ENCODE measurements at regions not wholly inside any gene's neighbourhood (a gene's known extent, or its start where the extent isn't known, plus 50 kb on each side); places are given as distances from the start of the nearest gene placed in this dataset.

DNA sequence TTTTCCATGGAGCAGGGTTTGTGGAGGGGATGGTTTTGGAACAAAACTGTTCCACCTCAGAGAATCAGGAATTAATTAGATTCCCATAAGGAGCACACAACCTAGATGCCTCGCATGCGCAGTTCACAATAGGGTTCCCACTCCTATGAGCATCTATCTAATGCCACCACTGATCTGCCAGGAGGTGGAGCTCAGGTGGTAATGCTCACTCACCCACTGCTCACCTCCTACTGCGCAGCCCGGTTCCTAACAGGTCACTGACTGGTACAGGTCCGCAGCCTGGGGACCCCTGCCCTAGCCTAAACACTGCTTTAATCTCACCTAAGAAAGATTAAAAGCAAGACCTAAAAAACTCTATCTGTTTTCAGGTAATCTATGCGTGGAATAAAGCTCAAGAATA lies 553.0 kb downstream of the JRKL start:
- Histone ChIP-seq H3K9me3 (ENCODE audit: control extremely low read depth in 1 of 5, control insufficient read depth in 4 of 5, insufficient read depth in 2 of 5, low read depth in 1 of 5, low read length in 4 of 5) (no peaks in the 10 kb centered on the region), H3K4me1 (ENCODE audit: control extremely low read depth in 1 of 4, control insufficient read depth in 4 of 4, insufficient read depth in 4 of 4, low read length in 3 of 4) (no peaks in the 10 kb centered on the region), H3K36me3 (ENCODE audit: control insufficient read depth in 4 of 4, insufficient read depth in 4 of 4, low read length in 3 of 4) (no peaks in the 10 kb centered on the region), H3K27me3 (replicated peaks in 2 of 5; ENCODE audit: control insufficient read depth in 4 of 5, insufficient read depth in 5 of 5, low read length in 4 of 5) (no peaks in the 10 kb centered on the region), H3K4me3 (ENCODE audit: control insufficient read depth in 1 of 7, extremely low read depth in 1 of 7, insufficient read depth in 4 of 7, low read depth in 2 of 7, low read length in 6 of 7) (no peak overlapping the region), H3K27ac (ENCODE audit: insufficient read depth in 1 of 2, low read depth in 1 of 2, low read length in 2 of 2, poor library complexity in 1 of 2, severe bottlenecking in 2 of 2) (no peak overlapping the region)
- WGBS (ENCODE audit: insufficient coverage), result 83% methylated on average over 2 of the region's 6 CpGs
- DNase-seq, result no peak
- POLR2A ChIA-PET, result no interaction called here
- CTCF ChIA-PET, result no interaction called here

GRCh38 chr11:96943970-96944369 lies 554.2 kb downstream of the JRKL start:
- no peaks in the 10 kb centered on the region for H3K9me3 ChIP-seq (ENCODE audit: control extremely low read depth in 1 of 5, control insufficient read depth in 4 of 5, insufficient read depth in 2 of 5, low read depth in 1 of 5, low read length in 4 of 5)
- no CpG with 5 or more reads among the region's 1 CpG for WGBS (ENCODE audit: insufficient coverage)
- no peaks in the 10 kb centered on the region for H3K27me3 ChIP-seq (replicated peaks in 2 of 5; ENCODE audit: control insufficient read depth in 4 of 5, insufficient read depth in 5 of 5, low read length in 4 of 5)
- H3K36me3 ChIP-seq (ENCODE audit: control insufficient read depth in 4 of 4, insufficient read depth in 4 of 4, low read length in 3 of 4), result no peaks in the 10 kb centered on the region
- H3K4me3 ChIP-seq (ENCODE audit: control insufficient read depth in 1 of 7, extremely low read depth in 1 of 7, insufficient read depth in 4 of 7, low read depth in 2 of 7, low read length in 6 of 7), result no peak overlapping the region
- CTCF ChIA-PET, result no interaction called here
- POLR2A ChIA-PET, result no interaction called here
- no peak for DNase-seq
- H3K4me1 ChIP-seq (ENCODE audit: control extremely low read depth in 1 of 4, control insufficient read depth in 4 of 4, insufficient read depth in 4 of 4, low read length in 3 of 4), result no peaks in the 10 kb centered on the region
- H3K27ac ChIP-seq (ENCODE audit: insufficient read depth in 1 of 2, low read depth in 1 of 2, low read length in 2 of 2, poor library complexity in 1 of 2, severe bottlenecking in 2 of 2), result no peak overlapping the region

DNA sequence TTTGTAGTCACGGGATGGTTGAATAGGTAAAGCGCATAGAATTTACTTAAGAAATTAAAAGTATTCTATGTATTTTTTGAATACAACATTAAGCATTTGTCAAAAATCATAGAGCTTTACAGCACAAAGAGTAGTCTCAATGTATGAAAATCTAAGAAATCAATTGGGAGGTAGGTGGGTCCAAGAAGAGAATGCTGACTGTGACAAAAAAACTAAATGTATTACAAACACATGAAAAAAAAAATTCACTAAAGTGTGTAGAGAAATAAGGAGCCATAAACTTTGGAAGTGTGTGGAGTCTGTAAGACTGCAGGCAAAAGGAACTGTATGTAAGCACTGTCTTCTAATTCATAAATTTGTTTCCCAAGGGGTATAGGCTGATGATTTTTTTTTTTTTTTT lies 558.3 kb downstream of the JRKL start:
- Histone ChIP-seq H3K27ac (ENCODE audit: insufficient read depth in 1 of 2, low read depth in 1 of 2, low read length in 2 of 2, poor library complexity in 1 of 2, severe bottlenecking in 2 of 2) (no peak overlapping the region), H3K27me3 (replicated peaks in 2 of 5; ENCODE audit: control insufficient read depth in 4 of 5, insufficient read depth in 5 of 5, low read length in 4 of 5) (no peaks in the 10 kb centered on the region), H3K36me3 (ENCODE audit: control insufficient read depth in 4 of 4, insufficient read depth in 4 of 4, low read length in 3 of 4) (no peaks in the 10 kb centered on the region), H3K9me3 (ENCODE audit: control extremely low read depth in 1 of 5, control insufficient read depth in 4 of 5, insufficient read depth in 2 of 5, low read depth in 1 of 5, low read length in 4 of 5) (no peaks in the 10 kb centered on the region), H3K4me3 (ENCODE audit: control insufficient read depth in 1 of 7, extremely low read depth in 1 of 7, insufficient read depth in 4 of 7, low read depth in 2 of 7, low read length in 6 of 7) (no peak overlapping the region), H3K4me1 (ENCODE audit: control extremely low read depth in 1 of 4, control insufficient read depth in 4 of 4, insufficient read depth in 4 of 4, low read length in 3 of 4) (no peaks in the 10 kb centered on the region)
- no CpG with 5 or more reads among the region's 2 CpGs for WGBS (ENCODE audit: insufficient coverage)
- ChIA-PET CTCF (no interaction called here), POLR2A (no interaction called here)
- no peak for DNase-seq

DNA sequence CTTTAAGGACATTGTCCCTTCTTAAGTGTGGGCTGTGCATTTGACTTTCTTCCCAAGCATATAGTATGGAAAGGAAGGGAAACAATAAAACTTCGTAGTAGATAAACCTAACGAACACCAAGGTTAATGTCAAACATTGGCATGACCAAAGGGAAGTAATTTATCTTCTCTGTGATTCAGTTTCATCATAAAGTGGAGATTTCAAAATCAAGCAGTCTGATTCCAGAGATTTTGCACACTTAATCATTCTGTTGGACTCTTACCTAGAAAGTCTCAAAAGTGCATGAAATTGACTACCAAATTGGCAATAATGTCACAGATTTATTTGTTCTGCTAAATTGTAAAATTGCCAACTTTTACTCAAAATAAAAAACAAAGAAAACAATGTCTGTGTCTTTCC lies 559.7 kb downstream of the JRKL start:
- Histone ChIP-seq H3K36me3 (ENCODE audit: control insufficient read depth in 4 of 4, insufficient read depth in 4 of 4, low read length in 3 of 4) (no peaks in the 10 kb centered on the region), H3K9me3 (ENCODE audit: control extremely low read depth in 1 of 5, control insufficient read depth in 4 of 5, insufficient read depth in 2 of 5, low read depth in 1 of 5, low read length in 4 of 5) (no peaks in the 10 kb centered on the region), H3K4me3 (ENCODE audit: control insufficient read depth in 1 of 7, extremely low read depth in 1 of 7, insufficient read depth in 4 of 7, low read depth in 2 of 7, low read length in 6 of 7) (no peak overlapping the region), H3K27ac (ENCODE audit: insufficient read depth in 1 of 2, low read depth in 1 of 2, low read length in 2 of 2, poor library complexity in 1 of 2, severe bottlenecking in 2 of 2) (no peak overlapping the region), H3K4me1 (ENCODE audit: control extremely low read depth in 1 of 4, control insufficient read depth in 4 of 4, insufficient read depth in 4 of 4, low read length in 3 of 4) (no peaks in the 10 kb centered on the region), H3K27me3 (replicated peaks in 2 of 5; ENCODE audit: control insufficient read depth in 4 of 5, insufficient read depth in 5 of 5, low read length in 4 of 5) (no peaks in the 10 kb centered on the region)
- DNase-seq, result no peak
- ChIA-PET POLR2A (no interaction called here), CTCF (no interaction called here)
- 57% methylated on average over 1 of the region's 2 CpGs for WGBS (ENCODE audit: insufficient coverage)

DNA sequence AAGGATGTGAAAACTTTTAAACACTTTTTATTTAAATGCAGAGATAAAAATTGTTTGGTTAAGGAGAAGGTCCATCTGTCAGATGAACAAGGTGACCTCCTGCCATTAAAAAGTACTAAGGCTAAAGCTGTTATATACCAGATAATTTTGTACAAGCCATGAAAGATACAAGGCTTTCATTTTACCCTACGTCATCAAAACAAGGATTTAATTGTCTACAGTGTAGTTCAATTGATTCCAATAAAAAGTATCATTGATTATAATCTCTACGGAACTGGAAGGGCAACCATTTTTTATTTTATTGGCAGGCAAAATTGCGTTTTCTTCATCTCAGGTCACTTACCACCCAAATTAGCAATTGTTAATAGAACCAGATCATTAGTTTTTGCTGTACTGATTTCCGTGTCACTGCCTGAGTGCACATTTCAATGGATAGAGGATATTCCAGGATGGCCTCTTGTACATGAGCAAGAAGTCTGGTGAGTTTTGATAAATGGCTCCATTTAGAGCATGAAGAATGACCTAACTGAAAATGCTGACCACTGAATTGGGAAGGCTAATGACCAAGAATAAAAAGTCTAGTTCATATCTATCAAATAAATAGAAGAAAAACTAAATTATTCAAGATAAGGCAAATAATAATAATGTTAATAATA lies 564.9 kb downstream of the JRKL start:
- POLR2A ChIA-PET, result no interaction called here
- Histone ChIP-seq H3K4me1 (ENCODE audit: control extremely low read depth in 1 of 4, control insufficient read depth in 4 of 4, insufficient read depth in 4 of 4, low read length in 3 of 4) (no peaks in the 10 kb centered on the region), H3K36me3 (ENCODE audit: control insufficient read depth in 4 of 4, insufficient read depth in 4 of 4, low read length in 3 of 4) (no peaks in the 10 kb centered on the region), H3K4me3 (ENCODE audit: control insufficient read depth in 1 of 7, extremely low read depth in 1 of 7, insufficient read depth in 4 of 7, low read depth in 2 of 7, low read length in 6 of 7) (no peak overlapping the region), H3K27ac (ENCODE audit: insufficient read depth in 1 of 2, low read depth in 1 of 2, low read length in 2 of 2, poor library complexity in 1 of 2, severe bottlenecking in 2 of 2) (no peak overlapping the region), H3K27me3 (replicated peaks in 2 of 5; ENCODE audit: control insufficient read depth in 4 of 5, insufficient read depth in 5 of 5, low read length in 4 of 5) (no peaks in the 10 kb centered on the region), H3K9me3 (ENCODE audit: control extremely low read depth in 1 of 5, control insufficient read depth in 4 of 5, insufficient read depth in 2 of 5, low read depth in 1 of 5, low read length in 4 of 5) (no peaks in the 10 kb centered on the region)
- WGBS (ENCODE audit: insufficient coverage), result 88% methylated on average over 1 of the region's 4 CpGs
- DNase-seq, result no peak
- CTCF ChIA-PET, result no interaction called here

DNA sequence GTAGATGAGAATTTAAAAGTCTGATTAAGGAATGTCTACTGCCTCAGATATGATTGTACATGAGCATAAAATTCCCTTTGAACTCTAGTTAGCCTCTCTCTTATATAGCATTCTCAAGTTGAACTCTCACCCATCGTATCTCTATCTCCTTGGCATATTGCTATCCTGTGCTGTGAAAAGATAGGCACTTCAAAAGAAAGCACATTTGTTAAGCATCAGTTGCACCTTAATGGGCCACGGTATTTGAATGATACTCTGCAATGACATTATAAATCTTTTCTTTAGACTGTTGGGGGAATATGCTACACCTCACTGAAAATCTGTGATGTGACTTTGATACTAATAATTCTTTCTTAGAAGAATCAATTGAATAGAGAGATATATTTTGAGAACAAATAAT lies 570.7 kb downstream of the JRKL start:
- H3K4me1 ChIP-seq (ENCODE audit: control extremely low read depth in 1 of 4, control insufficient read depth in 4 of 4, insufficient read depth in 4 of 4, low read length in 3 of 4), result peaks cover 0 to 7% (median 0%) of the 10 kb centered on the region in 4 experiments
- no peak overlapping the region for H3K27ac ChIP-seq (ENCODE audit: insufficient read depth in 1 of 2, low read depth in 1 of 2, low read length in 2 of 2, poor library complexity in 1 of 2, severe bottlenecking in 2 of 2)
- no peaks in the 10 kb centered on the region for H3K27me3 ChIP-seq (replicated peaks in 2 of 5; ENCODE audit: control insufficient read depth in 4 of 5, insufficient read depth in 5 of 5, low read length in 4 of 5)
- H3K4me3 ChIP-seq (ENCODE audit: control insufficient read depth in 1 of 7, extremely low read depth in 1 of 7, insufficient read depth in 4 of 7, low read depth in 2 of 7, low read length in 6 of 7), result no peak overlapping the region
- H3K9me3 ChIP-seq (ENCODE audit: control extremely low read depth in 1 of 5, control insufficient read depth in 4 of 5, insufficient read depth in 2 of 5, low read depth in 1 of 5, low read length in 4 of 5), result no peaks in the 10 kb centered on the region
- POLR2A ChIA-PET, result no interaction called here
- CTCF ChIA-PET, result no interaction called here
- H3K36me3 ChIP-seq (ENCODE audit: control insufficient read depth in 4 of 4, insufficient read depth in 4 of 4, low read length in 3 of 4), result no peaks in the 10 kb centered on the region
- 100% methylated on average over 1 of the region's 2 CpGs for WGBS (ENCODE audit: insufficient coverage)
- DNase-seq, result no peak

- H3K4me3 ChIP-seq (ENCODE audit: control insufficient read depth in 1 of 7, extremely low read depth in 1 of 7, insufficient read depth in 4 of 7, low read depth in 2 of 7, low read length in 6 of 7), result no peak overlapping the region
- CTCF ChIA-PET, result no interaction called here
- no peaks in the 10 kb centered on the region for H3K9me3 ChIP-seq (ENCODE audit: control extremely low read depth in 1 of 5, control insufficient read depth in 4 of 5, insufficient read depth in 2 of 5, low read depth in 1 of 5, low read length in 4 of 5)
- no peaks in the 10 kb centered on the region for H3K36me3 ChIP-seq (ENCODE audit: control insufficient read depth in 4 of 4, insufficient read depth in 4 of 4, low read length in 3 of 4)
- no peak for DNase-seq
- peaks cover 0 to 7% (median 0%) of the 10 kb centered on the region in 4 experiments for H3K4me1 ChIP-seq (ENCODE audit: control extremely low read depth in 1 of 4, control insufficient read depth in 4 of 4, insufficient read depth in 4 of 4, low read length in 3 of 4)
- H3K27ac ChIP-seq (ENCODE audit: insufficient read depth in 1 of 2, low read depth in 1 of 2, low read length in 2 of 2, poor library complexity in 1 of 2, severe bottlenecking in 2 of 2), result no peak overlapping the region
- WGBS (ENCODE audit: insufficient coverage), result no CpG with 5 or more reads among the region's 1 CpG
- H3K27me3 ChIP-seq (replicated peaks in 2 of 5; ENCODE audit: control insufficient read depth in 4 of 5, insufficient read depth in 5 of 5, low read length in 4 of 5), result no peaks in the 10 kb centered on the region
- POLR2A ChIA-PET, result no interaction called here
Observed at GRCh38 chr11:96960926-96961325, 571.1 kb downstream of the JRKL start.

Data from common myeloid progenitor, CD34-positive (primary cell).